Activated gamma-delta T cell treated with Interleukin-2 at 50 U/mL for 16 hours (primary cell): ENCODE measurements at regions not wholly inside any gene's neighbourhood (a gene's known extent, or its start where the extent isn't known, plus 50 kb on each side); places are given as distances from the start of the nearest gene placed in this dataset.
"Not testable (repeated sequence)": the region's sequence is repeated elsewhere in the genome, so short reads cannot be mapped to it uniquely, and the experiment has no call there.

Source experiments
- DNase-seq: peaks from one replicate; pipeline ENCODE4 v3.0.0-alpha.2; 2020

DNA sequence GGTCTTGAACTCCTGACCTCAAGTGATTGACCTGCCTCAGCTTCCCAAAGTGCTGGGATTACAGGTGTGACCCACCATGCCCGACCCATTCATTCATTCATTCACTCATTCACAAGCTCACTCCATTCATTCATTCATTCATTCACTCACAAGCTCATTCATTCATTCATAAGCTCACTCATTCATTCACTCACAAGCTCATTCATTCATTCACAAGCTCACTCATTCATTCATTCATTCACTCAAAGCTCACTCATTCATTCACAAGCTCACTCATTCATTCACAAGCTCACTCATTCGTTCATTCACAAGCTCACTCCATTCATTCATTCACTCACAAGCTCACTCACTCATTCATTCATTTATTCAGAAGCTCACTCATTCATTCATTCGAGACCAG is 198.6 kb downstream of the SHOX start:
- DNase-seq: no peak

DNA sequence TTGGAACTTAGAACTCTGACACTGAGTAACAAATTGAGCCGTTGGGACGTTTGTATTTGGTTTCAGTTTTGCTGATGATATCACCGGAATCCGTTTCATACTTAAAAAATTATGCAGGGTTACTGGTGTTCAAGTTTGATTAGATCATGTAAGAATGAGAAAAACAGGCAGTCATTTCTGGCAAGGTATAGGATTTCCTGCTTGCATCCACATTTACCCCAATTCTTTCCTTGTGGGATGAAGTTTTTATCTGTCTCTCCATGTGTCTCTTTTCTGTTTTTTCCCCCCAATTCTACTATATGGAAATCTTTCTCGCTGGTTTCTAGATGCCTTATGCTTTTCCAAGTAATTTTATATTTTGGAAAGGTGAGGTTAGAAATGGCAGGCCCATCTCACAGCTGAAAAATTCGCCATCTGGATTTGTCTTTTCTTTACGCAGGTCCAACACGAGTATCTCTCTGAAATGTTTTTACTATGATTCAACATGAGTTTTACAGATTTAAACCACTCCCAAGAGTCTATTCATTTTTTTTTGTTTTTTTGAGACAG is 197.9 kb downstream of the SHOX start:
- DNase-seq: no peak

DNA sequence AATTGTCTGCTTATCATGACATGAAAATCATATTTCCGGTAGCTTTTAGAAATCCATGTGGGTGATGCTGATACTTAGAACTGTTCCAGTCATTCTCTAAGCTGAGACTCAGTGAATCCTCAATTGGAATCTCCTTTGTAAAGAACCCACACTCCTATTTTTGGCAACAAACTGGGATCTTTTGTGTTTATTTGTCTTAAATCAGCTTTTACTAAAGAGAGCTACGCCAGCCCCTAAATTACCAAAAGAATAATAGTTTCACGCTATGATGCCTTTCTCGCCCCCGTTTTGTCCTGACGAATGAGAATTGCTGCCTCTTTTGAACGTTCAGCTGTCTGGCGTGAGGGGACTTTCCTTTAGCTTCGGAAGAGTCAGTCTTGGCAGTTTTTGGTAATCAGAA is 195.9 kb downstream of the SHOX start:
- no peak for DNase-seq

DNA sequence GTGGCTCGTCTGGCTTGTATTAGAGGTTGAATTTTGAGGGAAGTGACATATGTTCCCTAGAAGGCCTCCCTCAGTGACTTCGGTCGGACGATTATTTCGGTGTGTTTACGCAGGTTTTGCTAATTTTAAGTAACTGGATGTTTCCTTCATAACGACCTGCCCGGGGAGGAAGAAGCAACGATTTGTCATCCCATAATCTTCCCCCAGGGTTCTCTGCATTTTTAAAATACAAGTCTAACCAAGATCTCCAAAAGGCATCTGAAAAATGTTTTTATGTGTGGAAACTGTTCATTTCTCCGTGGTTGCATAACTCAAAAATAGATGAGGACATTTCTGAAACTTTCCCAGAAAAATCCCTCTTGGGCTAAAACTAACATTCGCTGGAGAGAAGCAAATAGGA is 195.4 kb downstream of the SHOX start:
- DNase-seq: no peak

DNA sequence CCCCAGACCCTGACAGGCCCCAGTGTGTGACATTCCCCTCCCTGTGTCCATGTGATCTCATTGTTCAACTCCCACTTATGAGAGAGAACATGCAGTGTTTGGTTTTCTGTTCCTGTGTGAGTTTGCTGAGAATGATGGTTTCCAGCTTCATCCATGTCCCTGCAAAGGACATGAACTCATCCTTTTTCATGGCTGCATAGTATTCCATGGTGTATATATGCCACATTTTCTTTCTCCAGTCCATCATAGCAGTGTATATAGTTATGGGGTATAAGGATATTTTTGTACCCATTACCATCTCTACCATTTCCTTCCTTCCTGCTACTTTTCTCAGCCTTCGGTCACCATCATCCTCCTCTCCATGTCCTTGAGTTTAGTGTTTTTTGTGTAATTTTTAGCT is 192.5 kb downstream of the SHOX start:
- not testable (repeated sequence) for DNase-seq

DNA sequence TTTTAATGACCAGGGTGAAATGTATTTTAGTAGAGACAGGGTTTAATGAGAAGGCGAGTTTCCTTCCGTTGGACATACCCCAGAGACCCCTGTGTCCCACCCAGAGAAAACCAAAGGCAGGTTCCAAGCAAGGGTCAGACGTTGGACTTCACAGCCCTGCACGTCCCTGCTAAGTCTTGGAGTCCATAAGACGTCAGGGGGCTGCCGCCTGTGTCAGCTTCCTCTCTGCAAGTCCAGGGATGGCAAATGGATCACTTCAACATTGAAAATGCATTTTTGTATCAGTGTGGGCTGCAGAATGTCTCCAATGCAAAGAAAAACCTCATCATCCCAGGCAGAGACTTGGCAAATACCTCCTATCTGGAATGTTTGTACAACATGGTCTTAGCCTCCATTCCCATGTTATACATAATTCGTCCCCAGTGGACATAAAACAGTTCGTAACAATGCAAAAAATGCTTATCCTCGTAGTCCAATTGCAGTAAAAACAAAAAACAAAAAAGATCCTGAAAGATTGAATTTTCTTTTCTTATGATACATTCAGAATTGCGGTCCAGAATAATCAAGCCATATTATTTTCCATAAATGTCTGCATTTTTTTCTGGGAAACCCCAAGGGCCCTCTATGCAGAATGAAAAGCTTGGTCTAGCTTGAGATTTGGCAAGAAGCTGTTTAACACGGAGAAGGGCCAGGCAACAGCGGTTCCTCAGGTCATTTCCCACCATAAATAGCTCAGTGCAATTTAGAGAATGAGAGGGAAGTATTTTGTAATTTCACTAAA is 190.9 kb downstream of the SHOX start:
- no peak for DNase-seq

DNA sequence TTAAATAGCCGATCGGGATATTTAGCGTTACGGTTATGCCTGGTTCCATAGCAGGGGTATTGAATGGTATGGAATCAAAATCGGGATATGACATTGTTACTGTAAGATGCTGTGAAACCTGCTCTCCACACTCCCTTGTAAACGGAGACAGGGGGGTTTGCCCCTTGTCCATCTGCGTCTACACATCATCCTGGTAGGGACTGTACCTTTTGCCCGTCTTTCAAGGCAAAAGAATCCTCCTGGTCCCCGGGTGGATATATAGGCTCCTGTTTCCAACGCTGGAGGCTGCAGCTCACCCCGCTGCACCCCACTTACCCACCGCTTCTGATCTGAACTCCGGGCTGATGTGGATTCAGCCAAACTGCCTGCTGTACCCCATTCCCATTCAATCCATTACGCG is 189.1 kb downstream of the SHOX start:
- no peak for DNase-seq

DNA sequence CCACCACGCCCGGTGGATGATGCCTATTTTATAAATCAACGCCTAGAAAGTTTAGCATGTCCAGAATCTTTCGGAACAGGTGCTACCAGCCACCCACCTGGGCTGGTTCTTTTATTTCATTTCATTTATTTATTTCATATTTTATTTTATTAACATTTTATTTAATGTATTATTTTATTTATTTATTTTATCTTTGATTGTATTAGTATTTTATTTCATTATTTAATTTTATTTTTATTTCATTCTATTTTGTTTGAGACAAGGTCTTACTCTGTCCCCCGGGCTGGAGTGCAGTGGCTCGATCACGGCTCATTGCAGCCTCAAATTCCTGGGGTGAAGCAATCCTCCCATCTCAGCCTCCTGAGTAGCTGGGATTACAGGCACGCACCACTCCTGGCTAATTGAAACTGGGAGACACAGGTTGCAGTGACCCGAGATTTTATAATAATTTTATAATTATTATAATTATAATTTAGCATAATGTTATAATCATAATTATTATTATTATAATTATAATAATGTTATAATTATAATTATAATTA is 187.2 kb downstream of the SHOX start:
- no peak for DNase-seq

DNA sequence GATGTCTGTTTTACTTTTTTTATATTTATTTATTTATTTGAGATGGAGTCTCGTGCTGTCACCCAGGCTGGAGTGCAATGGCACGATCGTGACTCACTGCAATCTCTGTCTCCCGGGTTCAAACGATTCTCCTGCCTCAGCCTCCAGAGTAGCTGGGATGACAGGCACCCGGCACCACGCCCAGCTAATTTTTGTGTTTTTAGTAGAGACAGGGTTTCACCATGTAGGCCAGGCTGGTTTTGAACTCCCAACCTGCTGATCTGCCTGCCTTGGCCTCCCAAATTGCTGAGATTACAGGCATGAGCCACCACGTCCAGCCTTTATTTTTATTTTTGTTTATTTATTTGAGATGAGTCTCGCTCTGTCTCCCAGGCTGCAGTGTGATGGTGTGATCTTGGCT is 186.6 kb downstream of the SHOX start:
- not testable (repeated sequence) for DNase-seq

DNA sequence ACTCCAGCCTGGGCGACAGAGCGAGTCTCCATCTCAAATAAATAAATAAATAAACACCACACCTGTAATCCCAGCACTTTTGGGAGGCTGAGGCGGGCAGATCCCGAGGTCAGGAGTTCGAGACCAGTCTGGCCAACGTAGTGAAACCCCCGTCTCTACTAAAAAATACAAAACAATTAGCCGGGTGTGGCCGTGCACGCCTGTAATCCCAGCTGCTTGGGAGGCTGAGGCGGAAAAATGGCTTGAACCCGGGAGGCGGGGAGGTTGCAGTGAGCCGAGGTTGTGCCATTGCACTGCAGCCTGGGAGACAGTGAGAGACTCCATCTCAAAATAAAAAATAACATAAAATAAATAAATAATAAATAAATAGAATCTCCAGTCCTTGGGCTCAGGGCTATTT is 185.8 kb downstream of the SHOX start:
- DNase-seq: no peak

DNA sequence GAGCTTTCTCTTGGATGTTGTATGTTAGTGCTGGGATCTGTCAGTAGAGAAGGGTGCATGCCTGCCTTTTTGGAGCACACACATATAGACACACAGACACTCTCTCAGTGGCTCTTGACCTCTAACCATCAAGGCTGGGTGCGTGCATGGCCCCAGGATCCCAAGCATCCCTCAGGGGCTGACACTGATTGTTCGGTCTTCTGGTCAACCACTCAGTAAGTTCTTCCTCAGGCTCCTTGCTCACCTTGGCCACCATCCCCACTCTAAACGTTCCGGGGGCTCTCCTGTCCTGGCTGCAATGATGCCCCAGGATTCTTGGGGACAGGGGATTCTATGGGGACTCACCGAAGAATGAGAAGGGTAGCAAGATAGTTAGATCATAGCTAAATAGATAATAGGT is 179.6 kb downstream of the SHOX start:
- no peak for DNase-seq

DNA sequence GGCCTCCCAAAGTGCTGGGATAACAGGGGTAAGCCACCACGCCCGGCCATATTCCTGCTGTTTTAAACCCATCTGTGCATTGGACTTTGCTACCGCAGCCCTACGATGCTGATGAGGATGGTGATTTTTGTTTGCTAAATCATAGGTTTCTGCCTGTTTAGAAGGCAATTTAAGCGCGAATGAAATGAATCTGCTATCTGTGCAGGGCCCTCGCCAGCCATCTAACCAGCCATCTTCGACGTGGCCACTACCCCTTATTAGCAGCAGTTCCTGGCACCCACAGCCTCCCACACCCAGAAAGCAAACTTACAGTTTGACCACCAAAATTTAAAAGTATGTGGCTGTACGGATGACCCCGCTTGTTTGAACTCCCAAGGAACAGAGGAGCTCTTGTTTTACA is 178.5 kb downstream of the SHOX start:
- DNase-seq: no peak

DNA sequence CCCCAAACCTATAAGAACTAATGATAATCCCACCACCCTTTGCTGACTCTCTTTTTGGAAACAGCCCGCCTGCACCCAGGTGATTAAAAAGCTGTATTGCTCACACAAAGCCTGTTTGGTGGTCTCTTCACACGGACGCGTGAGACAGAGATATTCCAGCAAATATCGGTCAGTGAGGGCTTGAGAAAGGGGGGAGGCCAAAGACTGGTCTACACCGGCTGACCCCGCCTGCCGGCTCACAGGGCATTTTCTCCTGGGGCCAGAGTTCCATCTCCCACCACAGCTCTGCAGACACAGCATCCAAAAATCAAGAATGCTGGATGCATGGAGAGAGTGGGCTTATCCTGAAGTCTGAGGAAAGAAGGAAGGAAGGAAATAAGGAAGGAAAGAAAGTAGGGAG is 176.0 kb downstream of the SHOX start:
- DNase-seq: no peak

DNA sequence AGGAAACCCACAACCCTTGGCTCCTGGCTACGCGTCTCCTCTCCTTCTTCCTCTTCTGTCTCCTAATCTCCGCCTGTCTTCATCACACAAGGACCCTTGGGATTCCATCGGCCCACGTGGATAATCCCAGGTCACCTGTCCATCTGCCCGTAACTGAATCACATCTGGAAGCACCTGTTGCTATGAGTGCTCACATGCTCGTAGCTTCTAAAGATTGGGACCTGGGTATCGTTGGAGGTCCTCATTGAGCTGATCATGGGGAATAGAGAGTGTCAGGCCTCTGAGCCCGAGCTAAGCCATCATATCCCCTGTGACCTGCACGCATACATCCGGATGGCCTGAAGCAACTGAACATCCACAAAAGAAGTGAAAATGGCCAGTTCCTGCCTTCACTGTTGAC is 175.4 kb downstream of the SHOX start:
- DNase-seq: no peak

DNA sequence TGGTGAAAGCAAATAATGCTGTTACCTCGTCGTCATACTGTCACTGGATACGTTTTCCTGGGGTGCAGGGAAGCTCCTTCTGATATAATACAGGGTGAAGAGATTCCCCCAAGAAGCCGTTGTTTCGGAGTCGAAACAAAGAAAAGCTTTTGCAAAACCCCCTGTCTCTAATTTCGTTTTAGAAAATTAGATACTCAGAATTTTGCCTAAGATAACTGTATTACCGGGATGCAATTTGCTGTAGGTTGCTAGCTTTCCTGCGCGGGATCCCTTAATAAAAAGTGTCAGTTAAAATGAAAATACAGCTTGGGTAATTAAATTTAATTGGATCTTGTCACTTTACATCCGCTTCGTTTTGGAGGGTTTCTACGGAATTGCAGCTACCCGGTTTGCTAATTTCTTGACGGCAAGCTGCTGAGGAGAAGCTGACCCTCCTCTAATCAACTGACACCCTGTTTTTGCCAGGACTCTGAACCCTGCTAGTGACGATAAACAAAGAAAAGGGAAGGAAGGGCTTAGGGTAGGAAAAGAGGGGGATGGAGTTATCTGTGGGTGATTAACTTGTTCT is 174.6 kb downstream of the SHOX start:
- no peak for DNase-seq

DNA sequence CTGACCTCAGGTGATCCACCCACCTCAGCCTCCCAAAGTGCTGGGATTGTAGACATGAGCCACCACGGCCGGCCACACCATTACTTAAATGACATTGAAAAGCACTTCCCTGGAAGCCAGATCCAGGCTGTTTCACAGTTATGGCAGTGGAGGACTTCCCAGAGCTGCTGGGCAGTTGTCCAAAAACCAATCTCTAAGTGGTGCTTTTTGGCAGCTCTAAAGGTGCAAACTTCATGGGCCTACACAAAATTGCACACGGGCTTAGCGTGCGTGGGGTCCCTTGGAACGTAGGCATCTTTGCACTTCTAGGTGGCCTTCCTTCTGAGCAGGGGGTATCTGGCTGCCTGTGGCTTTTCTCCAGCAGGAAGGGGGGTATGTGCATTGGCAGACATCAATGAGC is 172.3 kb downstream of the SHOX start:
- DNase-seq: no peak

DNA sequence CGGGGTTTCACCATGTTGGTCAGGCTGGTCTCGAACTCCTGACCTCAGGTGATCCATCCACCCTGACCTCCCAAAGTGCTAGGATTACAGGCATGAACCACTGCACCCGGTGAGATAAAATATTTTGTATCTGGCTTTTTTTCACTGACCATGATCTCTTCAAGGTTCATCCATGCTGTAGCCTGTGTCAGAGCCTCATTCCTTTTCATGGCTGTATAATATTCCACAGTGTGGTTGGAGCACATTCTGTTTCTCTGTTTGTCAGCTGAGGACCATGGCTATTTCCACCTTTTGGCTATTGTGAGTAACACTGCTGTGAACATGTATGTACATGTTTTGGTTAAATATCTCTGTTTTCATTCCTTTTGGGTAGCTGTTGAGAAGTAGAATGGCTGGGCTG is 169.2 kb downstream of the SHOX start:
- no peak for DNase-seq

DNA sequence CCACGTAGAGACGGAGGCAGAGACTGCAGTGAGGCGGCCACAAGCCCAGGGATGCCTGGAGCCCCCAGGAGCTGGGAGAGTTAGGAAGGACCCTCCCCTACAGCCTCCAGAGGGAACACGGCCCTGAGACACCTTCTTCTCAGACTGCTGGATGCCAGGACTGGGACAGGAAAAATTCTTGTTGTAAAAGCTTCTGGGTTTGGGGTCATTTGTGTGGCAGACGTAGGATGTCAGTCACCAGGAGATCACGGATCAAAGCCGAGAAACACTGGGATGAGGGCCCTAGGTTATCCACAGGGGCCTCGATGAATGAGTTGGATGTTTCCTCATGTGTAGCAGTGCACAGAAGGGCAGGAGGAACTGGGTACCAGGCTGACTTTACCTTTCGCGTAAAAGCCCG is 163.7 kb downstream of the SHOX start:
- DNase-seq: no peak

DNA sequence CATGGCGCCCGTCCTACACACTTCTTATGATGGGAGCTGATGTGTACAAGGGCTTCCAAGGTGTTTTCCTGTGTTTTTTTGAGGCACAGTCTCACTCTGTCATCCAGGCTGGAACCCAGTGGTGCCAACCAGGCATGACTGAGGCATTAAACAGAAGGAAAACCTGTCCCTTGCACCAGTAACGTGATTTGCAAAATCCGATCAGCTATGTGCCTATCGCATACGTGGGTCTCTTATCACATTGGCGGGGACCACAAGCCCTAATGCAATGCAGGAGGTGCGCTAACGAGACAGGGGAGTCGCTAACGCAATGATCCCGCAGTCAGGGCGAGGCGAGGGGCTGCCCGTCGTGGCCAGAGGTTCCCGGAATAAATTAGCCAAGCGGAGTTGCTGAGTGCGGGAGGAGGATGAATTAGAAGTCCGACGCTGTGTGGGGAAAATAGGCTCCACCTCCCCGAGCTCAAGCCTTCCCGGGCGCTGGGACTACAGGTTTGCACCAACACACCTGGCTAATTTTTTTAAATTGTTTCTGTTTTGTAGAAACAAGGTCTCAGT is 162.7 kb downstream of the SHOX start:
- no peak for DNase-seq

DNA sequence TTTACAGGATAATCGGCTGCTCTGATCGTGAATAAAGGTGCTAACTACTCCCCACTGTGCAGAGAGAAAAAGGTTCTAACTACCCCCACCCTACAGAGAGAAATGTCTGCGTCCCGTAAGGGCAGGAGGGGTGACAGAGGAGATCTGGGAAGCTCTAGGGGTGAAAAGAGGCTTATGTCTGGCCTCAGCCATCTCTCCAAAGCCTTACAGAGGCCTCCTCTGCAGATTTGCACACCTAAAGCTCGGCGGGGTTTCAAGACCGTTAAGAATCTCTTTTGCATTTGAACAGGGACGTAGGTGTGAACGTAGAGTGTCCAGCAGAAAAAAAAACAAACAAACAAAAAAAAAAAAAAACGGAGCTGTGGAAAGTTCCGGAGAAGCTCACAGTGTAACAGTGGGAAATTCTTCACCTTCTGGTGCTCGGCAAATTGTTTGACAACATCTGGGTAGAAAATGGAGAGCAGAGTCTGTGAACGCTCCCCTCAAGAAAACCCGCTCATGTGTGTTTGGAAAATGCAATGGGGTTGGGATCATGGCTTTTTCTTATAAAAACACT is 161.0 kb downstream of the SHOX start:
- no peak for DNase-seq

DNA sequence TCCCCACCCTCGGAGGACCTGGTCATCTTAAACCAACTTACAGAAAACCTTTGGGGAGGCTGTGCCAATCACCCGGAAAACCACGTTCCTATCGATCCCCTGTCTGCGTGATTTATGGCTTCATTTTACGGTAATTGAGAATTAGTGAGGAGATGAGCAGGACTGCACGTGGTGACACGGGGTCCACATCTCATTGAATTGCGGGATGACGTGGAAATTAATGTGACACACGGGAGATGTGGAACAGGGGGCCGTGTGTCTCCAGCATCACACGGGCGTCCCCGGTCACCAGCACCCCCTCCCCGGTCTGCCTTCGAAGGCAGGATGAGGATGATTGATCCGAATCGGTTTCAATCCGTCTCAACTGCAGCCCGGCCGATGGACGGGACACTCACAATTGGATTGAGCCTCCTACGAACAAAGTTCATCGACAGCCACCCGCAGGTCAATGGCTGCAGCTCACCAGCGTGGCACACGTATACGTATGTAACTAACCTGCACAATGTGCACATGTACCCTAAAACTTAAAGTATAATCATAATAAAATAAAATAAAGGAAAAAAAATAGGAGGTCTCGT is 160.3 kb downstream of the SHOX start:
- no peak for DNase-seq

DNA sequence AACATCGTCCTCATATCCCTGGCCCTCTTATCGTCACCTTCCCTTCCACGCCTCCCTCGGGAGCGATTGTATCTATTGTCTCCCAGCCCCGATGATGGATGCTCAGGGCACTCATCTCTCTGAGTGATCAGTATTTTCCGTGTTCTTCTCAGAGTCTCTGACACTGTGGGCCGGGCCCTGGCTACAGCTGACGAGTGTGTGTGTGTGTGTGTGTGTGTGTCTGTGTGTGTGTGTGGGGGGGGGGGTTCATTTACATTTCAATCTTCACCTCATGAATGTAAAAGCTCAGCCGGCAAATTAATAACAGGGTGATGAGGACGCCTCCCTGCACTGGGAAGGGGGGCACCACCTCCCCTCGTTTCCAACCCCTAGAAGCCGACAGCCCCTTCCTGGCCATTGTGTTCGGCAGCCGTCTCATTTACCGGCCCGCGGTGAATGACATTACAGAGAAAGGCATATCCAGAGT is 159.5 kb downstream of the SHOX start:
- DNase-seq: no peak

DNA sequence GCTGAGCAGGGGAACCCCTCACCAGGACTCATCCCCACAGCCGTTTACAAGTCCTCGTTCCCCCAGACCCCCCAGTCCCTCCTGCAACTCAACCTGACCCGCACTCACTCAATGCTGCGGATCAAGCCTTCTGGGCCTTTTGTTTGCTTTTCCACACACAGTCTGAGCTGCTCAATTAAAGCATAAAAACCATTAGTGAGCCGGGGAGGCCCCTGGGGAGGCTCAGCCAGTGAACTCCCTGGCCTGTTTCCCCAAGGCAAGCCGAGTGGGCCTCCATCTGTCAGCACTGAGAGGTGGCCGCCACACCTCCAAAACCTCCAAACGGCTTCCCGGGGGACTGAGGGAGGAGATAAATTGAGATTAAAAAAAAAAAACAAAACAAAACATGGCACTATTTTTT is 158.5 kb downstream of the SHOX start:
- no peak for DNase-seq
